CD14-positive monocyte (primary cell): ENCODE measurements at regions not wholly inside any gene's neighbourhood (a gene's known extent, or its start where the extent isn't known, plus 50 kb on each side); places are given as distances from the start of the nearest gene placed in this dataset.

ENCODE experiments used
- DNase-seq, 3 donors: peaks; one replicate each; pipeline ENCODE4 v3.0.0-alpha.2; 2011 to 2022
- H2AFZ ChIP-seq: 2 replicates; pipeline ENCODE4 v1.6.0; 2012; ENCODE audit warnings: mild to moderate bottlenecking, low read depth, low read length, inconsistent platforms; ENCODE audit not compliant: insufficient read depth, poor library complexity, severe bottlenecking
- H3K27ac ChIP-seq, 2 donors: 1 replicate in 1 of 2; 2 replicates in 1 of 2; pipeline ENCODE4 v1.5.1; 2012 to 2013; ENCODE audit warnings: low read length in 2 of 2, control low read depth in 1 of 2, inconsistent platforms in 1 of 2, low read depth in 1 of 2, mild to moderate bottlenecking in 1 of 2
- H3K27me3 ChIP-seq, 2 donors: one replicate each; pipeline versions ENCODE4 v1.6.0 to v1.6.1; 2011 to 2013; ENCODE audit warnings: low read length in 2 of 2; ENCODE audit not compliant: control insufficient read depth in 2 of 2, insufficient read depth in 2 of 2
- H3K36me3 ChIP-seq, 2 donors: replicated peaks in 1 of 2; 1 replicate in 1 of 2; 2 replicates in 1 of 2; pipeline versions ENCODE4 v1.5.1 to v1.6.1; 2012 to 2013; ENCODE audit warnings: low read length in 2 of 2, control low read depth in 1 of 2, inconsistent platforms in 1 of 2, mild to moderate bottlenecking in 1 of 2; ENCODE audit not compliant: insufficient read depth in 2 of 2, control insufficient read depth in 1 of 2
- H3K4me1 ChIP-seq, 2 donors: 1 replicate in 1 of 2; 2 replicates in 1 of 2; pipeline versions ENCODE4 v1.5.1 to v1.6.1; 2012 to 2013; ENCODE audit warnings: low read length in 2 of 2, control low read depth in 1 of 2, inconsistent platforms in 1 of 2, mild to moderate bottlenecking in 1 of 2, moderate library complexity in 1 of 2; ENCODE audit not compliant: insufficient read depth in 2 of 2, control insufficient read depth in 1 of 2
- H3K4me2 ChIP-seq: replicated peaks from 2 replicates; pipeline ENCODE3; 2012; ENCODE audit warnings: low read length, moderate library complexity, mild to moderate bottlenecking; ENCODE audit not compliant: poor library complexity, severe bottlenecking; ENCODE audit errors: extremely low read depth
- H3K4me3 ChIP-seq, 3 experiments: fragments of 200-600 bp in 1 of 3; sonication (generic) in 1 of 3; replicated peaks in 1 of 3; 1 replicate in 2 of 3; 2 replicates in 1 of 3; pipeline ENCODE4 v1.5.1; 2011 to 2013; ENCODE audit warnings: low read length in 3 of 3, mild to moderate bottlenecking in 3 of 3, control low read depth in 2 of 3, low read depth in 2 of 3, inconsistent platforms in 1 of 3, moderate library complexity in 1 of 3
- H3K79me2 ChIP-seq: 2 replicates; pipeline ENCODE4 v1.6.0; 2012; ENCODE audit warnings: mild to moderate bottlenecking, control low read depth, inconsistent platforms, low read length, moderate library complexity; ENCODE audit not compliant: insufficient read depth
- H3K9ac ChIP-seq: 2 replicates; pipeline ENCODE4 v1.6.0; 2017; ENCODE audit warnings: low read length, mild to moderate bottlenecking; ENCODE audit not compliant: insufficient read depth, poor library complexity, severe bottlenecking
- H3K9me3 ChIP-seq, 2 donors: replicated peaks in 1 of 2; 1 replicate in 1 of 2; 2 replicates in 1 of 2; pipeline versions ENCODE4 v1.5.1 to v1.6.1; 2012 to 2013; ENCODE audit warnings: low read length in 2 of 2, control low read depth in 1 of 2; ENCODE audit not compliant: control insufficient read depth in 1 of 2, insufficient read depth in 1 of 2
- H4K20me1 ChIP-seq: 2 replicates; pipeline ENCODE4 v1.6.0; 2012; ENCODE audit warnings: mild to moderate bottlenecking, low read length, control low read depth, moderate library complexity; ENCODE audit not compliant: insufficient read depth
- H3K27ac Mint-ChIP-seq, 7 donors: one replicate each; pipeline ENCODE4 v1.8.0; 2020; ENCODE audit warnings: mild to moderate bottlenecking in 7 of 7, mixed read lengths in 7 of 7, moderate library complexity in 6 of 7, inconsistent platforms in 2 of 7
- H3K27me3 Mint-ChIP-seq, 3 donors: one replicate each; pipeline ENCODE4 v1.8.0; 2021 to 2022; ENCODE audit warnings: low read depth in 3 of 3, mild to moderate bottlenecking in 3 of 3, mixed read lengths in 3 of 3, moderate library complexity in 3 of 3, inconsistent platforms in 1 of 3
- H3K36me3 Mint-ChIP-seq, 2 donors: one replicate each; pipeline ENCODE4 v1.8.0; 2020; ENCODE audit warnings: mixed read lengths in 2 of 2, inconsistent platforms in 1 of 2, mild to moderate bottlenecking in 1 of 2
- H3K4me1 Mint-ChIP-seq: one replicate; pipeline ENCODE4 v1.8.0; 2020; ENCODE audit warnings: mild to moderate bottlenecking, mixed read lengths
- H3K4me3 Mint-ChIP-seq, 2 donors: one replicate each; pipeline ENCODE4 v1.8.0; 2020; ENCODE audit warnings: mild to moderate bottlenecking in 2 of 2, mixed read lengths in 2 of 2, moderate library complexity in 1 of 2
- H3K9me3 Mint-ChIP-seq, 7 donors: one replicate each; pipeline ENCODE4 v1.8.0; 2020 to 2022; ENCODE audit warnings: mixed read lengths in 7 of 7, mild to moderate bottlenecking in 6 of 7, moderate library complexity in 6 of 7, inconsistent platforms in 2 of 7
- WGBS: methylation state at CpG from one replicate; pipeline ENCODE4 v1.1.5; 2013; ENCODE audit warnings: missing lambda C conversion rate; ENCODE audit not compliant: insufficient coverage; 5-methylcytosine and 5-hydroxymethylcytosine counted together
- intact Hi-C, 2 donors: fragments of 100-400 bp; cut with micrococcal nuclease; formaldehyde crosslinking; loops; one replicate each; pipeline versions ENCODE4 v1.15.0 to v1.15.1; 2023
- TF ChIP-seq, protein P1 (sequence below): fragments of 200-600 bp; IDR thresholded peaks from one replicate; pipeline ENCODE4 v1.8.0; 2022; ENCODE audit warnings: antibody characterized with exemption, mild to moderate bottlenecking

DNA sequence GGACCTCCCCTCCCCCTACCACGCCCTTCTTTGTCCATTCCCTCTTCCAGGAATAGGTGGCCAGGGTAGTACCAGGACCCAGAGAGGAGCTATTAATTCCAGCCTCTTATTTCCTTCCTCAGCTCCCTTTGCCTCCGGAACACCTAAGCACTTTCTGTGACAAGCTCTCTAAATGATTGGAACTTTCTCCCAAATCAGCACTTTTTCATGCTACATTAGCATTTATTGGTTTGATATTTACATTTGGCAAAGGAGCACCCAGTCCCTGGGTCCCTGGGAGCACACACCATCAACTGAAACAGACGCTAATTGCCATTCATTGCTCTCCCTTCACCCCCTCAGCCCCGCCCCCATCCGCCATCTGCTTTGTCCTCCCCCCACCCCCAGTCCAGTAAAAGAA, 182.0 kb upstream of the BCOR start:
- H3K27ac Mint-ChIP-seq: no peak overlapping the region
- no peaks in the 10 kb centered on the region for H4K20me1 ChIP-seq
- no peak overlapping the region for H3K9ac ChIP-seq
- intact Hi-C loops: no loop called here
- no peak overlapping the region for H3K4me3 ChIP-seq
- H2AFZ ChIP-seq: no peak overlapping the region
- peaks cover 12% of the 10 kb centered on the region for H3K4me1 Mint-ChIP-seq
- peaks cover 1 to 9% (median 3%) of the 10 kb centered on the region in 3 donors for H3K27me3 Mint-ChIP-seq
- no CpG with 5 or more reads among the region's 5 CpGs for WGBS
- no peaks in the 10 kb centered on the region for H3K36me3 ChIP-seq
- no peak overlapping the region for H3K27ac ChIP-seq
- peaks cover 0 to 22% (median 8%) of the 10 kb centered on the region in 7 donors for H3K9me3 Mint-ChIP-seq
- no peaks in the 10 kb centered on the region for H3K27me3 ChIP-seq
- TF ChIP-seq, protein P1, sequence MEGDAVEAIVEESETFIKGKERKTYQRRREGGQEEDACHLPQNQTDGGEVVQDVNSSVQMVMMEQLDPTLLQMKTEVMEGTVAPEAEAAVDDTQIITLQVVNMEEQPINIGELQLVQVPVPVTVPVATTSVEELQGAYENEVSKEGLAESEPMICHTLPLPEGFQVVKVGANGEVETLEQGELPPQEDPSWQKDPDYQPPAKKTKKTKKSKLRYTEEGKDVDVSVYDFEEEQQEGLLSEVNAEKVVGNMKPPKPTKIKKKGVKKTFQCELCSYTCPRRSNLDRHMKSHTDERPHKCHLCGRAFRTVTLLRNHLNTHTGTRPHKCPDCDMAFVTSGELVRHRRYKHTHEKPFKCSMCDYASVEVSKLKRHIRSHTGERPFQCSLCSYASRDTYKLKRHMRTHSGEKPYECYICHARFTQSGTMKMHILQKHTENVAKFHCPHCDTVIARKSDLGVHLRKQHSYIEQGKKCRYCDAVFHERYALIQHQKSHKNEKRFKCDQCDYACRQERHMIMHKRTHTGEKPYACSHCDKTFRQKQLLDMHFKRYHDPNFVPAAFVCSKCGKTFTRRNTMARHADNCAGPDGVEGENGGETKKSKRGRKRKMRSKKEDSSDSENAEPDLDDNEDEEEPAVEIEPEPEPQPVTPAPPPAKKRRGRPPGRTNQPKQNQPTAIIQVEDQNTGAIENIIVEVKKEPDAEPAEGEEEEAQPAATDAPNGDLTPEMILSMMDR: no peak
- H3K79me2 ChIP-seq: no peaks in the 10 kb centered on the region
- peaks cover 9 to 12% of the 10 kb centered on the region in 2 donors for H3K4me1 ChIP-seq
- peaks cover 1 to 7% of the 10 kb centered on the region in 2 donors for H3K9me3 ChIP-seq
- H3K4me3 Mint-ChIP-seq: no peak overlapping the region
- no peak overlapping the region for H3K4me2 ChIP-seq
- no peaks in the 10 kb centered on the region for H3K36me3 Mint-ChIP-seq
- DNase-seq: no peak

DNA sequence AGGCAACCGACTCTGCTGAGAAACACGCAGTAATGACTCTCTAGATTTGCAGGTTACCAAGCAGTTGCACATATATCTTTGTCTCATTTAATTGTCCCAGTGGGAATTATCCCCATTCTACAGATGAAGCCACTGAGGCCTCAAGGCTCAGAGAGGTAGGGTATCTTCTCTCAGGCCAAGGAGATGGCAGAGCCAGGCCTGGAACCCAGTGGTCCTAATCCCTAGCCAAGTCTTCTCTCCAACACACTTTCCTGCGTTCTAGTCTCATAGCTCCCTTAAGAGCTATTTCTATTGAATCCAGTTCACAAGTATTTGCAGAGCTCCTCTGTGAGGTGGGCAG, 181.3 kb upstream of the BCOR start:
- Histone ChIP-seq H3K79me2 (no peaks in the 10 kb centered on the region), H3K9me3 (peaks cover 0 to 7% of the 10 kb centered on the region in 2 donors), H3K4me3 (no peak overlapping the region), H3K9ac (no peak overlapping the region), H3K36me3 (no peaks in the 10 kb centered on the region), H2AFZ (no peak overlapping the region), H3K27ac (no peak overlapping the region), H3K4me2 (no peak overlapping the region), H3K27me3 (no peaks in the 10 kb centered on the region), H3K4me1 (peaks cover 9 to 12% of the 10 kb centered on the region in 2 donors), H4K20me1 (no peaks in the 10 kb centered on the region)
- no CpG with 5 or more reads among the region's 3 CpGs for WGBS
- Mint-ChIP-seq H3K27ac (no peak overlapping the region), H3K36me3 (no peaks in the 10 kb centered on the region), H3K27me3 (peaks cover under 1 to 9% (median 1%) of the 10 kb centered on the region in 3 donors), H3K4me1 (peaks cover 12% of the 10 kb centered on the region), H3K9me3 (peaks cover 0 to 16% (median 8%) of the 10 kb centered on the region in 7 donors), H3K4me3 (no peak overlapping the region)
- TF ChIP-seq, protein P1: no peak
- no peak for DNase-seq
- intact Hi-C loops: no loop called here
